SK-N-SH treated with all-trans-retinoic acid at 6 μM for 48 hours (cell line): ENCODE measurements at regions not wholly inside any gene's neighbourhood (a gene's known extent, or its start where the extent isn't known, plus 50 kb on each side); places are given as distances from the start of the nearest gene placed in this dataset.

ENCODE experiments used
- ATAC-seq: fragments of 200-7000 bp; cut with Tn5 transposase; 3 replicates; pipeline ENCODE4 v1.9.1; 2020; ENCODE audit warnings: mild to moderate bottlenecking, moderate library complexity
- ARNTL ChIP-seq: fragments of 450-650 bp; formaldehyde crosslinking; IDR thresholded peaks from 2 replicates; pipeline ENCODE4 v1.5.0; 2020; ENCODE audit warnings: low read depth, mild to moderate bottlenecking, moderate library complexity, borderline replicate concordance
- BACH2 ChIP-seq: fragments of 250-450 bp; sonication (Bioruptor Pico); IDR thresholded peaks from 2 replicates; pipeline ENCODE4 v1.9.0; 2021; ENCODE audit warnings: mild to moderate bottlenecking, borderline replicate concordance
- CSDC2 ChIP-seq: fragments of 250-450 bp; sonication (Bioruptor Pico); IDR thresholded peaks from 2 replicates; pipeline ENCODE4 v1.5.0; 2020; ENCODE audit warnings: mild to moderate bottlenecking, moderate library complexity
- ESRRG ChIP-seq: fragments of 250-450 bp; sonication (Bioruptor Pico); IDR thresholded peaks from 2 replicates; pipeline ENCODE4 v1.6.1; 2021; ENCODE audit warnings: mild to moderate bottlenecking
- GLIS3 ChIP-seq: fragments of 250-450 bp; sonication (Bioruptor Pico); IDR thresholded peaks from 2 replicates; pipeline ENCODE4 v1.5.0; 2020; ENCODE audit warnings: mild to moderate bottlenecking, moderate library complexity
- ISL1 ChIP-seq: fragments of 250-450 bp; sonication (Bioruptor Pico); IDR thresholded peaks from 2 replicates; pipeline ENCODE4 v2.1.2; 2022; ENCODE audit warnings: mild to moderate bottlenecking, moderate library complexity
- OSR1 ChIP-seq: fragments of 250-450 bp; sonication (Bioruptor Pico); IDR thresholded peaks from 2 replicates; pipeline ENCODE4 v1.8.0; 2022; ENCODE audit warnings: moderate library complexity, mild to moderate bottlenecking, inconsistent platforms
- PPARA ChIP-seq: fragments of 250-450 bp; sonication (Bioruptor Pico); IDR thresholded peaks from 2 replicates; pipeline ENCODE4 v1.5.0; 2020; ENCODE audit warnings: mild to moderate bottlenecking, borderline replicate concordance
- RARB ChIP-seq: fragments of 250-450 bp; sonication (Bioruptor Pico); IDR thresholded peaks from 2 replicates; pipeline ENCODE4 v1.8.0; 2021; ENCODE audit warnings: mild to moderate bottlenecking, moderate library complexity
- SNAI2 ChIP-seq: fragments of 250-450 bp; sonication (Bioruptor Pico); IDR thresholded peaks from 2 replicates; pipeline ENCODE4 v1.5.0; 2020; ENCODE audit warnings: mild to moderate bottlenecking, moderate library complexity
- TCF4 ChIP-seq: fragments of 250-450 bp; sonication (Bioruptor Pico); IDR thresholded peaks from 2 replicates; pipeline ENCODE4 v1.8.0; 2021; ENCODE audit warnings: mild to moderate bottlenecking, moderate library complexity, borderline replicate concordance
- TOX ChIP-seq: fragments of 250-450 bp; sonication (Bioruptor Pico); IDR thresholded peaks from 2 replicates; pipeline ENCODE4 v1.8.0; 2021; ENCODE audit warnings: mild to moderate bottlenecking, moderate library complexity, borderline replicate concordance
- ZC3H10 ChIP-seq: fragments of 250-450 bp; sonication (Bioruptor Pico); IDR thresholded peaks from 2 replicates; pipeline ENCODE4 v1.5.1; 2021; ENCODE audit warnings: mild to moderate bottlenecking, moderate library complexity
- ZFP3 ChIP-seq: fragments of 250-450 bp; sonication (Bioruptor Pico); IDR thresholded peaks from 2 replicates; pipeline ENCODE4 v1.5.0; 2020; ENCODE audit warnings: mild to moderate bottlenecking, moderate library complexity
- ZFP30 ChIP-seq: fragments of 450-650 bp; formaldehyde crosslinking; IDR thresholded peaks from 2 replicates; pipeline ENCODE4 v1.5.0; 2022; ENCODE audit warnings: mild to moderate bottlenecking, moderate library complexity
- ZNF565 ChIP-seq: fragments of 450-650 bp; formaldehyde crosslinking; conservative IDR thresholded peaks from 2 replicates; pipeline ENCODE4 v1.5.0; 2020; ENCODE audit warnings: low read depth, mild to moderate bottlenecking, moderate library complexity
- ZNF70 ChIP-seq: fragments of 450-650 bp; formaldehyde crosslinking; IDR thresholded peaks from 2 replicates; pipeline ENCODE4 v1.5.0; 2020; ENCODE audit warnings: mild to moderate bottlenecking, moderate library complexity
- ZNF8 ChIP-seq: fragments of 450-650 bp; formaldehyde crosslinking; IDR thresholded peaks from 2 replicates; pipeline ENCODE4 v1.5.0; 2020; ENCODE audit warnings: mild to moderate bottlenecking, moderate library complexity
- TF ChIP-seq, protein P1 (sequence below): fragments of 250-450 bp; sonication (Bioruptor Pico); IDR thresholded peaks from 2 replicates; pipeline ENCODE4 v1.8.0; 2021; ENCODE audit warnings: low read depth, mild to moderate bottlenecking, moderate library complexity, borderline replicate concordance
- TF ChIP-seq, protein P2 (sequence below): fragments of 250-450 bp; sonication (Bioruptor Pico); IDR thresholded peaks from 2 replicates; pipeline ENCODE4 v1.8.0; 2020; ENCODE audit warnings: mild to moderate bottlenecking, moderate library complexity, borderline replicate concordance
- TF ChIP-seq, protein P3 (sequence below): fragments of 250-450 bp; sonication (Bioruptor Pico); IDR thresholded peaks from 2 replicates; pipeline ENCODE4 v1.5.1; 2020; ENCODE audit warnings: low read depth, mild to moderate bottlenecking, moderate library complexity
- TF ChIP-seq, protein P4 (sequence below): fragments of 250-450 bp; sonication (Bioruptor Pico); IDR thresholded peaks from 2 replicates; pipeline ENCODE4 v1.5.1; 2021; ENCODE audit warnings: mild to moderate bottlenecking, moderate library complexity
- TF ChIP-seq, protein P5 (sequence below): fragments of 250-450 bp; sonication (Bioruptor Pico); IDR thresholded peaks from 2 replicates; pipeline ENCODE4 v1.5.0; 2020; ENCODE audit warnings: mild to moderate bottlenecking, moderate library complexity

DNA sequence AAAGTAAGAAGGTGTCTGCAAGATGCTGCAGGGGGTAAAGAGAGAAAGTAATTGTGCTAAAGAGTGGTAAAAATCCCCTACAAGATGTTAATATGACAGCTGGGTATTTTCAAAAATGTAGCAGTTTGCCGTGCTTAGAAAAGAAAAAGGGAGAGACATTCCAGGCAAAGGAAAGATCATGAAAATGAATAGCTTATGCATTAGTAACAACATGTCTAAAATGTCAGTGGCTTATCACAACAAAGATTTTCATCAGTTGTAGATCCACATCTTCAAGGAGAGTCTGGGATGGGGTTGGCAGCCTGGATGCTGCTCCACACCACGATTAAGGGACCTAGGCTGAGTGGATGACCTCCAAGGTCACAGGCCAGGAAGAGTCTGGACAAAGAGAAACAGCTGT lies 920.9 kb downstream of the GRID1 start:
- TF ChIP-seq ZNF565 (CRISPR knock-in tag) (no peak), ZFP3 (CRISPR knock-in tag) (no peak), ZNF70 (CRISPR knock-in tag) (no peak), PPARA (no peak), ESRRG (CRISPR knock-in tag) (no peak), TOX (no peak), TCF4 (no peak), SNAI2 (no peak), ARNTL (CRISPR knock-in tag) (no peak), CSDC2 (CRISPR knock-in tag) (no peak), GLIS3 (CRISPR knock-in tag) (no peak), OSR1 (CRISPR knock-in tag) (no peak)
- TF ChIP-seq, all 23 proteins: peak for 0
- ATAC-seq, result no peak

DNA sequence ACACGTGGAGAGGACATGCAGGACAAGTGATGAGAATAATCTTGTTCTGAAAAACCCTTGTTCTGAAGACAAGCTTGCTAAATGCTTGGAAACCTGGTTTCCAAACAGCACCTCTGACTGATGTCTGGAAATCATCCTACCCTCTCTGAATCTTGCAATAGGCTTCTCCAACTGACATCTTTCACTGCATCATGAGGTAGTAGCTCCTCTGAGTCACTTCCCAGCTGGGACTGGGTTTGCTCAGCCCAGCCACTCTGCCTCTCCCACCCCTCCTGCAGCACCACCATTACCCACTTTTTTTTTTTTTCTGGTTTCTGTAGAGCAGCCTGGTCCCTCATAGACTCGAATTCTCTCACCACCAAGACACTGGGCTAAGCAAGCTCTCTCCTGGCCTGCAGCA lies 919.8 kb downstream of the GRID1 start:
- no peak for ATAC-seq
- TF ChIP-seq, protein P1, sequence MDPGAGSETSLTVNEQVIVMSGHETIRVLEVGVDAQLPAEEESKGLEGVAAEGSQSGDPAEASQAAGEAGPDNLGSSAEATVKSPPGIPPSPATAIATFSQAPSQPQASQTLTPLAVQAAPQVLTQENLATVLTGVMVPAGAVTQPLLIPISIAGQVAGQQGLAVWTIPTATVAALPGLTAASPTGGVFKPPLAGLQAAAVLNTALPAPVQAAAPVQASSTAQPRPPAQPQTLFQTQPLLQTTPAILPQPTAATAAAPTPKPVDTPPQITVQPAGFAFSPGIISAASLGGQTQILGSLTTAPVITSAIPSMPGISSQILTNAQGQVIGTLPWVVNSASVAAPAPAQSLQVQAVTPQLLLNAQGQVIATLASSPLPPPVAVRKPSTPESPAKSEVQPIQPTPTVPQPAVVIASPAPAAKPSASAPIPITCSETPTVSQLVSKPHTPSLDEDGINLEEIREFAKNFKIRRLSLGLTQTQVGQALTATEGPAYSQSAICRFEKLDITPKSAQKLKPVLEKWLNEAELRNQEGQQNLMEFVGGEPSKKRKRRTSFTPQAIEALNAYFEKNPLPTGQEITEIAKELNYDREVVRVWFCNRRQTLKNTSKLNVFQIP (CRISPR knock-in tag), result no peak
- TF ChIP-seq TCF4, result no peak

DNA sequence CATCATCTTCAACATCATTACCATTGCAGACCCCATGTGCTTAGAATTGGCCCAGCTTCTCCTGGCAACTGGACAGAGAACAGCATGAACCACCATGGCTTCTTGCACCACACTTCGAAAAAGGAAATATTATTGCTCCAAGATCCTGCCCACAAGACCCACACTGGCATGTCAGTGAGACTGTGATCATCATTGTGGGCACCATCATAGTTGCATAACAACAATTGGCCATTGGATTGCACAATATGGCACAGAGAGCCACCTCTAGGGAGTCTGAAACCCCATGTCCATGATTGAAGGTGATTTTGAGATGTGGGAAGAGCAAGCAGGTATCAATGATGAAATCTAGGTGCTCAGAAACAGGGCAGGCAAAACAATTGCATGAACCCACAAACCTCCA lies 918.9 kb downstream of the GRID1 start:
- TF ChIP-seq ZC3H10 (CRISPR knock-in tag), result no peak
- TF ChIP-seq, protein P2, sequence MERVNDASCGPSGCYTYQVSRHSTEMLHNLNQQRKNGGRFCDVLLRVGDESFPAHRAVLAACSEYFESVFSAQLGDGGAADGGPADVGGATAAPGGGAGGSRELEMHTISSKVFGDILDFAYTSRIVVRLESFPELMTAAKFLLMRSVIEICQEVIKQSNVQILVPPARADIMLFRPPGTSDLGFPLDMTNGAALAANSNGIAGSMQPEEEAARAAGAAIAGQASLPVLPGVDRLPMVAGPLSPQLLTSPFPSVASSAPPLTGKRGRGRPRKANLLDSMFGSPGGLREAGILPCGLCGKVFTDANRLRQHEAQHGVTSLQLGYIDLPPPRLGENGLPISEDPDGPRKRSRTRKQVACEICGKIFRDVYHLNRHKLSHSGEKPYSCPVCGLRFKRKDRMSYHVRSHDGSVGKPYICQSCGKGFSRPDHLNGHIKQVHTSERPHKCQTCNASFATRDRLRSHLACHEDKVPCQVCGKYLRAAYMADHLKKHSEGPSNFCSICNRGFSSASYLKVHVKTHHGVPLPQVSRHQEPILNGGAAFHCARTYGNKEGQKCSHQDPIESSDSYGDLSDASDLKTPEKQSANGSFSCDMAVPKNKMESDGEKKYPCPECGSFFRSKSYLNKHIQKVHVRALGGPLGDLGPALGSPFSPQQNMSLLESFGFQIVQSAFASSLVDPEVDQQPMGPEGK, result no peak
- TF ChIP-seq SNAI2, result no peak
- no peak for TF ChIP-seq RARB (CRISPR knock-in tag)
- no peak for TF ChIP-seq ARNTL (CRISPR knock-in tag)
- TF ChIP-seq, protein P3, sequence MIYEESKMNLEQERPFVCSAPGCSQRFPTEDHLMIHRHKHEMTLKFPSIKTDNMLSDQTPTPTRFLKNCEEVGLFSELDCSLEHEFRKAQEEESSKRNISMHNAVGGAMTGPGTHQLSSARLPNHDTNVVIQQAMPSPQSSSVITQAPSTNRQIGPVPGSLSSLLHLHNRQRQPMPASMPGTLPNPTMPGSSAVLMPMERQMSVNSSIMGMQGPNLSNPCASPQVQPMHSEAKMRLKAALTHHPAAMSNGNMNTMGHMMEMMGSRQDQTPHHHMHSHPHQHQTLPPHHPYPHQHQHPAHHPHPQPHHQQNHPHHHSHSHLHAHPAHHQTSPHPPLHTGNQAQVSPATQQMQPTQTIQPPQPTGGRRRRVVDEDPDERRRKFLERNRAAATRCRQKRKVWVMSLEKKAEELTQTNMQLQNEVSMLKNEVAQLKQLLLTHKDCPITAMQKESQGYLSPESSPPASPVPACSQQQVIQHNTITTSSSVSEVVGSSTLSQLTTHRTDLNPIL (CRISPR knock-in tag), result no peak
- no peak for TF ChIP-seq ISL1 (CRISPR knock-in tag)
- no peak for TF ChIP-seq CSDC2 (CRISPR knock-in tag)
- no peak for TF ChIP-seq ZNF8 (CRISPR knock-in tag)
- TF ChIP-seq ZNF70 (CRISPR knock-in tag), result no peak
- no peak for TF ChIP-seq GLIS3 (CRISPR knock-in tag)
- no peak for TF ChIP-seq ESRRG (CRISPR knock-in tag)
- TF ChIP-seq, protein P4, sequence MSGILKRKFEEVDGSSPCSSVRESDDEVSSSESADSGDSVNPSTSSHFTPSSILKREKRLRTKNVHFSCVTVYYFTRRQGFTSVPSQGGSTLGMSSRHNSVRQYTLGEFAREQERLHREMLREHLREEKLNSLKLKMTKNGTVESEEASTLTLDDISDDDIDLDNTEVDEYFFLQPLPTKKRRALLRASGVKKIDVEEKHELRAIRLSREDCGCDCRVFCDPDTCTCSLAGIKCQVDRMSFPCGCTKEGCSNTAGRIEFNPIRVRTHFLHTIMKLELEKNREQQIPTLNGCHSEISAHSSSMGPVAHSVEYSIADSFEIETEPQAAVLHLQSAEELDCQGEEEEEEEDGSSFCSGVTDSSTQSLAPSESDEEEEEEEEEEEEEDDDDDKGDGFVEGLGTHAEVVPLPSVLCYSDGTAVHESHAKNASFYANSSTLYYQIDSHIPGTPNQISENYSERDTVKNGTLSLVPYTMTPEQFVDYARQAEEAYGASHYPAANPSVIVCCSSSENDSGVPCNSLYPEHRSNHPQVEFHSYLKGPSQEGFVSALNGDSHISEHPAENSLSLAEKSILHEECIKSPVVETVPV (CRISPR knock-in tag), result no peak
- TF ChIP-seq ZFP30 (CRISPR knock-in tag), result no peak
- no peak for TF ChIP-seq BACH2
- no peak for TF ChIP-seq PPARA
- TF ChIP-seq ZNF565 (CRISPR knock-in tag), result no peak
- TF ChIP-seq ZFP3 (CRISPR knock-in tag), result no peak
- TF ChIP-seq, protein P5, sequence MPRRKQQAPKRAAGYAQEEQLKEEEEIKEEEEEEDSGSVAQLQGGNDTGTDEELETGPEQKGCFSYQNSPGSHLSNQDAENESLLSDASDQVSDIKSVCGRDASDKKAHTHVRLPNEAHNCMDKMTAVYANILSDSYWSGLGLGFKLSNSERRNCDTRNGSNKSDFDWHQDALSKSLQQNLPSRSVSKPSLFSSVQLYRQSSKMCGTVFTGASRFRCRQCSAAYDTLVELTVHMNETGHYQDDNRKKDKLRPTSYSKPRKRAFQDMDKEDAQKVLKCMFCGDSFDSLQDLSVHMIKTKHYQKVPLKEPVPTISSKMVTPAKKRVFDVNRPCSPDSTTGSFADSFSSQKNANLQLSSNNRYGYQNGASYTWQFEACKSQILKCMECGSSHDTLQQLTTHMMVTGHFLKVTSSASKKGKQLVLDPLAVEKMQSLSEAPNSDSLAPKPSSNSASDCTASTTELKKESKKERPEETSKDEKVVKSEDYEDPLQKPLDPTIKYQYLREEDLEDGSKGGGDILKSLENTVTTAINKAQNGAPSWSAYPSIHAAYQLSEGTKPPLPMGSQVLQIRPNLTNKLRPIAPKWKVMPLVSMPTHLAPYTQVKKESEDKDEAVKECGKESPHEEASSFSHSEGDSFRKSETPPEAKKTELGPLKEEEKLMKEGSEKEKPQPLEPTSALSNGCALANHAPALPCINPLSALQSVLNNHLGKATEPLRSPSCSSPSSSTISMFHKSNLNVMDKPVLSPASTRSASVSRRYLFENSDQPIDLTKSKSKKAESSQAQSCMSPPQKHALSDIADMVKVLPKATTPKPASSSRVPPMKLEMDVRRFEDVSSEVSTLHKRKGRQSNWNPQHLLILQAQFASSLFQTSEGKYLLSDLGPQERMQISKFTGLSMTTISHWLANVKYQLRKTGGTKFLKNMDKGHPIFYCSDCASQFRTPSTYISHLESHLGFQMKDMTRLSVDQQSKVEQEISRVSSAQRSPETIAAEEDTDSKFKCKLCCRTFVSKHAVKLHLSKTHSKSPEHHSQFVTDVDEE (CRISPR knock-in tag), result no peak
- ATAC-seq, result no peak
